Thoracic aorta (tissue), 2 donors: ENCODE measurements at regions not wholly inside any gene's neighbourhood (a gene's known extent, or its start where the extent isn't known, plus 50 kb on each side); places are given as distances from the start of the nearest gene placed in this dataset.

Experiments used
- ATAC-seq: fragments of 150-250 bp; one replicate; pipeline ENCODE4 v1.8.0; 2017; ENCODE audit warnings: low read depth; ENCODE audit not compliant: insufficient number of reproducible peaks, low FRiP score
- DNase-seq: peaks from one replicate; pipeline ENCODE4 v3.0.0-alpha.2; 2020; ENCODE audit warnings: low spot score
- H3K27ac ChIP-seq, 2 donors: fragments of 200-600 bp; sonication (generic); 1 replicate in 1 of 2; 2 replicates in 1 of 2; pipeline ENCODE4 v1.5.1; 2016; ENCODE audit warnings: mild to moderate bottlenecking in 2 of 2, moderate library complexity in 2 of 2
- H3K27me3 ChIP-seq: fragments of 200-600 bp; sonication (generic); replicated peaks from 2 replicates; pipeline ENCODE4 v1.6.0; 2016; ENCODE audit warnings: mild to moderate bottlenecking; ENCODE audit not compliant: insufficient read depth
- H3K36me3 ChIP-seq: fragments of 200-600 bp; sonication (generic); one replicate; pipeline ENCODE4 v1.5.1; 2016
- H3K4me1 ChIP-seq, 2 donors: fragments of 200-600 bp; sonication (generic); 1 replicate in 1 of 2; 2 replicates in 1 of 2; pipeline versions ENCODE4 v1.5.1 to v1.6.0; 2016; ENCODE audit warnings: low read depth in 2 of 2, mild to moderate bottlenecking in 1 of 2; ENCODE audit not compliant: control insufficient read depth in 1 of 2
- H3K4me3 ChIP-seq: fragments of 200-600 bp; sonication (generic); 2 replicates; pipeline ENCODE4 v1.5.1; 2016; ENCODE audit warnings: mild to moderate bottlenecking
- H3K9me3 ChIP-seq: fragments of 200-600 bp; sonication (generic); 2 replicates; pipeline ENCODE4 v1.5.1; 2016
- TF ChIP-seq, protein P1 (sequence below): fragments of 200-600 bp; sonication (generic); IDR thresholded peaks from one replicate; pipeline ENCODE4 v1.5.1; 2019; ENCODE audit warnings: antibody characterized with exemption

DNA sequence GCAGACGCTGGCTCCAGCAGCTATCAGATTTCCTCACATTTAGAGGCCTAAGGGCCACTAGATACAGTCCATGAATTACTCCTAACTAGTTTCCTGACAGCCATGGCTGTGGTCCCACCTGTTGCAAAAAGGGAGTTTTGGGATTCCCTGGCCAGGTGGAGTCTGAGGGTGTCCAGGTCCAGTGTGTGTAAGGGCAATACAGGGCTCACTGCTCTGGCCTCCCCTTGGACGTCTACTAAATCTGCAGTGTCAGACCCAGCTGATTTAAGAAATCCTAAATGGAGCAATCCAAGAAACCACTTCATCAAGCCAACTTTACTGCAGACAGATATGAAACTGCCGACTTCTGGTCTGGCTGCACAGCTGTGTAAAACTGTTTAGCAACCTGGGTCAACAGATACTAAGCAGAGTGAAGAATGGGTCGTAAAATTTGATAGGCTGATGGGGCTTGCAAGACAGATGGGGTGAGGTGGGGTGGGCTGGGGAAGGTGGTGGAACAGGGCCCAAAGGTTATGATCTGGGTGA lies 116.4 kb downstream of the GADD45G start:
- Histone ChIP-seq H3K9me3 (no peaks in the 10 kb centered on the region), H3K36me3 (no peaks in the 10 kb centered on the region), H3K4me3 (no peak overlapping the region), H3K27ac (no peak overlapping the region), H3K27me3 (no peaks in the 10 kb centered on the region), H3K4me1 (no peaks in the 10 kb centered on the region)
- TF ChIP-seq, protein P1, sequence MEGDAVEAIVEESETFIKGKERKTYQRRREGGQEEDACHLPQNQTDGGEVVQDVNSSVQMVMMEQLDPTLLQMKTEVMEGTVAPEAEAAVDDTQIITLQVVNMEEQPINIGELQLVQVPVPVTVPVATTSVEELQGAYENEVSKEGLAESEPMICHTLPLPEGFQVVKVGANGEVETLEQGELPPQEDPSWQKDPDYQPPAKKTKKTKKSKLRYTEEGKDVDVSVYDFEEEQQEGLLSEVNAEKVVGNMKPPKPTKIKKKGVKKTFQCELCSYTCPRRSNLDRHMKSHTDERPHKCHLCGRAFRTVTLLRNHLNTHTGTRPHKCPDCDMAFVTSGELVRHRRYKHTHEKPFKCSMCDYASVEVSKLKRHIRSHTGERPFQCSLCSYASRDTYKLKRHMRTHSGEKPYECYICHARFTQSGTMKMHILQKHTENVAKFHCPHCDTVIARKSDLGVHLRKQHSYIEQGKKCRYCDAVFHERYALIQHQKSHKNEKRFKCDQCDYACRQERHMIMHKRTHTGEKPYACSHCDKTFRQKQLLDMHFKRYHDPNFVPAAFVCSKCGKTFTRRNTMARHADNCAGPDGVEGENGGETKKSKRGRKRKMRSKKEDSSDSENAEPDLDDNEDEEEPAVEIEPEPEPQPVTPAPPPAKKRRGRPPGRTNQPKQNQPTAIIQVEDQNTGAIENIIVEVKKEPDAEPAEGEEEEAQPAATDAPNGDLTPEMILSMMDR = no peak
- no peak for DNase-seq
- no peak for ATAC-seq

GRCh38 chr9:89721971-89722530 lies 117.2 kb downstream of the GADD45G start:
- Histone ChIP-seq H3K4me3 (no peak overlapping the region), H3K27ac (no peak overlapping the region), H3K9me3 (no peaks in the 10 kb centered on the region), H3K4me1 (no peaks in the 10 kb centered on the region), H3K27me3 (no peaks in the 10 kb centered on the region), H3K36me3 (no peaks in the 10 kb centered on the region)
- no peak for ATAC-seq
- no peak for DNase-seq
- TF ChIP-seq, protein P1 = no peak

GRCh38 chr9:89722712-89723111 lies 117.9 kb downstream of the GADD45G start:
- Histone ChIP-seq H3K4me1 (no peaks in the 10 kb centered on the region), H3K36me3 (no peaks in the 10 kb centered on the region), H3K27ac (no peak overlapping the region), H3K27me3 (no peaks in the 10 kb centered on the region), H3K4me3 (no peak overlapping the region), H3K9me3 (no peaks in the 10 kb centered on the region)
- DNase-seq (no peak), ATAC-seq (no peak)
- TF ChIP-seq, protein P1 = no peak

DNA sequence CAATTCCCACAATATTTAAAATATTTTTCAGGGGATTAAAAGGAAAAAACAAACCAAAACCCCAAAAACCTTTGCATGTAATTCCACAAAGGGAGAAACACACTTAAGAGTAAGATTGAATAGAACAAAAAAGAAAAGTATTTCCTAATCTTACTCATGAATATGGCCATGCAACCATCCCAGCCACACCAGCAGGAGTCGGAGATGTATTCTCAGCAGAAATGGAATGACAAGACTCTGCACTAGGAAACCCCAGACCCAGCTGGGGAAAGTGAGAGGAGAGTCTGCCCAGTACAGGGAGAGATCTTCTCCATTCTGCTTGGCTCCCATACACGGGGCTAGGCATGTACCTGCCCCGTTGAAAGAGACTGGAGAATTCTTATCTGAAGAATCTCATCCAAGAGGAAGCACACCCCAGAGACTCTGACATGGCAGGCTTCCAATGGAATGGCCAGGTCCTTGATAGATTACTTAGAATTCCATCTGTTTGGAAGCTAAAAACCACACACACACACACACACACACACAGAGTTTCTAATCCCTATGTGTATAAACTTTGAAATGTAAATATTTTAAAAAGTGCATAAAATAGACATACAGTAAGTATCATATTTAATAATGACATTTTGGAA lies 118.8 kb downstream of the GADD45G start:
- TF ChIP-seq, protein P1 = no peak
- ATAC-seq (no peak), DNase-seq (no peak)
- Histone ChIP-seq H3K9me3 (no peaks in the 10 kb centered on the region), H3K27me3 (no peaks in the 10 kb centered on the region), H3K4me3 (no peak overlapping the region), H3K27ac (no peak overlapping the region), H3K4me1 (no peaks in the 10 kb centered on the region), H3K36me3 (no peaks in the 10 kb centered on the region)

DNA sequence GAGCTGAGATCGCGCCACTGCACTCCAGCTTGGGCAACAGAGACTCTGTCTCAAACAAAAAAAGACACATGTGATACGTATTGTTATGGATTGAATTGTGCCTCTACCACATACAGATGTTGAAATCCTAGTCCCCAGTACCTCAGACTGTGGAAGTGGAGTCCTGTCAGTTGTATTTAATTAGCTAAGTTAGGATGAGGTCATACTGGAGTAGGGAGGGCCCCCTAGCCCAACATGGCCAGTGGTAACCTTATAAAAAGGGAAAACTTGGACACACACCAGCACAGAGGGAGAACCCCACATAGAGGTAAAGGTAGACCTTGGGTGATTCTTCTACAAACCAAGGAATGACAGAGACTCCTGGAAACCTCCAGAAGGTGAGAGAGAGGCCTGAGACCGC lies 119.8 kb downstream of the GADD45G start:
- no peak overlapping the region for H3K27ac ChIP-seq

More for the DNA sequence above, 119.8 kb downstream of the GADD45G start:
- ATAC-seq (no peak), DNase-seq (no peak)
- Histone ChIP-seq H3K27me3 (no peaks in the 10 kb centered on the region), H3K36me3 (no peaks in the 10 kb centered on the region), H3K4me1 (no peaks in the 10 kb centered on the region), H3K9me3 (no peaks in the 10 kb centered on the region), H3K4me3 (no peak overlapping the region)
- TF ChIP-seq, protein P1 = no peak
